ENCODE measurements at regions not wholly inside any gene's neighbourhood (a gene's known extent, or its start where the extent isn't known, plus 50 kb on each side); places are given as distances from the start of the nearest gene placed in this dataset.
"Not testable (repeated sequence)": the region's sequence is repeated elsewhere in the genome, so short reads cannot be mapped to it uniquely, and the experiment has no call there.

DNA sequence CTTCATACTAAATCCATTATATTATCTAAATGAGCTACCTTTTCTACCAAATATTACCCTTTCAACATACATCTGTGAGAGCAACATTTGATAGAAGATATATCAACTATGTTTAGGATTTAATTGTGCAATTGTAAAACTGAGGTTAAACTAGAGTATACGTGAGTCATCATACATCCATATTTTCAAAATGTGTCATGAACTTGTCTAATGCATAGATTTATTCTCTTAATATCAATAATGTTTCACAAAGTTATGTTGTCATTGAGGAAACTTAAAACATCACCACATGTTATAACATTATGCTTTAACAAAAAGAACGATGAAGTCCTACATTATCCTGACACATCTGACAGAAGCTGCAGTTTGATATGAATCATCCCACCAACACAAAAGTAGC lies 645.5 kb upstream of the NOVA1 start:
- H3K4me1 Mint-ChIP-seq = no peaks in the 10 kb centered on the region
- H3K27ac Mint-ChIP-seq = no peak overlapping the region
- no peak overlapping the region for H3K4me3 Mint-ChIP-seq
- DNase-seq (no peak), ATAC-seq (no peak)
- no peaks in the 10 kb centered on the region for H3K27me3 Mint-ChIP-seq
- no peaks in the 10 kb centered on the region for H3K36me3 Mint-ChIP-seq (ENCODE audit: low read depth)
- no peaks in the 10 kb centered on the region for H3K9me3 ChIP-seq (ENCODE audit: control insufficient read depth, low read length, poor library complexity, severe bottlenecking)

DNA sequence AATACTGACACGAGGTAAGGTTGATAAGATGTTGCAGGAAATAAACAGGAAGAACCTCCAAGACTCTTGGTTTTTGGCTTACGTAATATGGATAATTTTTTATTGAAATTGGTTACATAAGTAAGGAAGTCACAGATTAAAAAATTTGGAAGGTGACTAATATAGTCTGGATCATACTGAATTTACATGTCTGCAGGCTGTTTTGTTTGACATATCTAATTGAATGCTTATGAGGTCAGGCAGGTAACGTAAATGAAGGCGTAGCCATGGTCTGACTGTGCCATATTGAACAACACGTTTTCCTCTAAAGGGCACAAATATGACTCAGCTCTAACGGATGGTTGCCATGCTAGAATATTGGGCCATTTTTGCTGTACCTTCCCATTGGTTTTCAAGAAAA lies 648.1 kb upstream of the NOVA1 start:
- Mint-ChIP-seq H3K27me3 (no peaks in the 10 kb centered on the region), H3K36me3 (ENCODE audit: low read depth) (no peaks in the 10 kb centered on the region)
- ATAC-seq = no peak

DNA sequence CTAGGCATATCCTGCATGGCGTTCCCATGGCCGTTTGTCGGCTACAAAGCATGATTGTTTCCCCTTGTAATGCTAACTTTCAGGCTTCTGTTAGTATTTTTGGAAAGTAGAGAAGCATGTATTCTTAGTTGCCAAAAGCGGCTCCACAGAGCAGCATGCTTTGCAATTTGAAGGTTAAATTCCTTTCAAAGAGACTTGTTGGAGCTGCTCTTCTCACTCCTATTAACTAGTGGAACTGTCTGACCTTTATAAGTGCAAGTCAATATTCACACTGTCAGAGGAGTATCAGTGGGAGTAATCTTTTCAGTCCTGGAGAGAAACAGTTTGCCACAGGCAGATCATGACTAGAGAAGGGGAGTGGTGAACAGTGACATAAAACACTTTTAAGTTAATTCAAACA lies 656.1 kb upstream of the NOVA1 start:
- DNase-seq = no peak
- no peak overlapping the region for H3K27ac Mint-ChIP-seq
- ATAC-seq = no peak
- no peak overlapping the region for H3K4me3 Mint-ChIP-seq
- H3K9me3 ChIP-seq (ENCODE audit: control insufficient read depth, low read length, poor library complexity, severe bottlenecking) = peaks cover 3% of the 10 kb centered on the region
- H3K36me3 Mint-ChIP-seq (ENCODE audit: low read depth) = no peaks in the 10 kb centered on the region
- H3K4me1 Mint-ChIP-seq = no peaks in the 10 kb centered on the region
- no peaks in the 10 kb centered on the region for H3K27me3 Mint-ChIP-seq

More for the DNA sequence above, 648.1 kb upstream of the NOVA1 start:
- Mint-ChIP-seq H3K4me1 (no peaks in the 10 kb centered on the region), H3K27ac (no peak overlapping the region), H3K4me3 (no peak overlapping the region)
- H3K9me3 ChIP-seq (ENCODE audit: control insufficient read depth, low read length, poor library complexity, severe bottlenecking) = no peaks in the 10 kb centered on the region
- DNase-seq = no peak

- no peak overlapping the region for H3K4me3 Mint-ChIP-seq
- no peak overlapping the region for H3K27ac Mint-ChIP-seq
- no peaks in the 10 kb centered on the region for H3K4me1 Mint-ChIP-seq
- ATAC-seq (no peak), DNase-seq (no peak)
- H3K36me3 Mint-ChIP-seq (ENCODE audit: low read depth) = no peaks in the 10 kb centered on the region
- H3K27me3 Mint-ChIP-seq = no peaks in the 10 kb centered on the region
- H3K9me3 ChIP-seq (ENCODE audit: control insufficient read depth, low read length, poor library complexity, severe bottlenecking) = peaks cover 3% of the 10 kb centered on the region
Measured at GRCh38 chr14:27256805-27257204, 659.0 kb upstream of the NOVA1 start.

DNA sequence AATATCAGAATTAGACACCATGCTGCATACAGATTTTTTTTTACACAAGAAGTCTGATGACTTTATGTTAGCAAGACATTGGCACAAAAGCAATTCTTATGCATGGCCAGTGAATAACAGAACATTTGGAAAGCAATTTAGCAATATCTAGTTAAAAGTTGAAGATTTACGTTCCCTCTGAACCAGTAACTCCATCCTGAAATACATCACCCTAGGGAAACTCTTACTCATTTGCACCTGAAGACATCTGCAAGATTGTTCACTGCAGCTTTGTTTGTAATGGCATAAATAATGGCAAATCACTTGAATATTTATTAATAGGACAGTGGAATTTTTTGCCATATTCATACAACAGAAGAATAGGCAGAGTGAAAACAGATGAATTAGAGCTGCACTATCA lies 670.0 kb upstream of the NOVA1 start:
- DNase-seq (no peak), ATAC-seq (no peak)
- Mint-ChIP-seq H3K27ac (no peak overlapping the region), H3K4me3 (no peak overlapping the region), H3K4me1 (no peaks in the 10 kb centered on the region), H3K36me3 (ENCODE audit: low read depth) (no peaks in the 10 kb centered on the region), H3K27me3 (no peaks in the 10 kb centered on the region)
- H3K9me3 ChIP-seq (ENCODE audit: control insufficient read depth, low read length, poor library complexity, severe bottlenecking) = no peaks in the 10 kb centered on the region

- H3K4me3 Mint-ChIP-seq = no peak overlapping the region
- ATAC-seq = no peak
- no peaks in the 10 kb centered on the region for H3K36me3 Mint-ChIP-seq (ENCODE audit: low read depth)
- H3K9me3 ChIP-seq (ENCODE audit: control insufficient read depth, low read length, poor library complexity, severe bottlenecking) = no peaks in the 10 kb centered on the region
- no peak overlapping the region for H3K27ac Mint-ChIP-seq
- H3K27me3 Mint-ChIP-seq = no peaks in the 10 kb centered on the region
- DNase-seq = no peak
- H3K4me1 Mint-ChIP-seq = no peaks in the 10 kb centered on the region
Measured at GRCh38 chr14:27270716-27271115, 672.9 kb upstream of the NOVA1 start.

GRCh38 chr14:27278341-27278740 lies 680.5 kb upstream of the NOVA1 start:
- ATAC-seq = no peak
- no peaks in the 10 kb centered on the region for H3K9me3 ChIP-seq (ENCODE audit: control insufficient read depth, low read length, poor library complexity, severe bottlenecking)
- DNase-seq = no peak
- H3K27me3 Mint-ChIP-seq = no peaks in the 10 kb centered on the region
- no peak overlapping the region for H3K4me3 Mint-ChIP-seq
- no peak overlapping the region for H3K27ac Mint-ChIP-seq
- H3K36me3 Mint-ChIP-seq (ENCODE audit: low read depth) = no peaks in the 10 kb centered on the region
- no peaks in the 10 kb centered on the region for H3K4me1 Mint-ChIP-seq

- ATAC-seq (no peak), DNase-seq (no peak)
- Mint-ChIP-seq H3K4me3 (no peak overlapping the region), H3K4me1 (no peaks in the 10 kb centered on the region), H3K27ac (no peak overlapping the region), H3K27me3 (no peaks in the 10 kb centered on the region), H3K36me3 (ENCODE audit: low read depth) (no peaks in the 10 kb centered on the region)
- H3K9me3 ChIP-seq (ENCODE audit: control insufficient read depth, low read length, poor library complexity, severe bottlenecking) = no peaks in the 10 kb centered on the region
Measured at GRCh38 chr14:27305441-27305945, 707.7 kb upstream of the NOVA1 start.

GRCh38 chr14:27312730-27313129 lies 714.9 kb upstream of the NOVA1 start:
- not testable (repeated sequence) for H3K4me3 Mint-ChIP-seq; H3K27me3 Mint-ChIP-seq; H3K4me1 Mint-ChIP-seq; H3K36me3 Mint-ChIP-seq (ENCODE audit: low read depth); H3K27ac Mint-ChIP-seq; ATAC-seq; DNase-seq; H3K9me3 ChIP-seq (ENCODE audit: control insufficient read depth, low read length, poor library complexity, severe bottlenecking)

DNA sequence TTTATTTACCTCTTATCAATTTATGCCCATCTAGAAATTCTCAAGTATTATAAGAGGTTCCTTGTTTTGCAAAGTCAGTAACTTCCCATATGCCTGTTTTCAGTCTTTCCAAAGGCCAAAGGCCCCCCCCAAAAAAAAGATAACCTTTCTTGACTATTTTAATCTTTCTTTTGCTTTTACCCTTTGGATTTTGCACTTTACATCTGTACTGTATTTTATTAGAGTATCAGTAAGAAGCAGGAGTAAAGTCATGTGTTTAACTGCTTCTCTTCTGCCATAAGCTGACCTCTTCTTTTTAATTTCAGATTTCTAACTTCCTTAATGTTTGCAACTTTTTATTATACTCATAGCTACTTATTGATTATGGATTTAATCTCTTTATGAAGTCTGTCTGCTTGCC lies 716.4 kb upstream of the NOVA1 start:
- no peaks in the 10 kb centered on the region for H3K9me3 ChIP-seq (ENCODE audit: control insufficient read depth, low read length, poor library complexity, severe bottlenecking)
- no peak overlapping the region for H3K27ac Mint-ChIP-seq
- no peaks in the 10 kb centered on the region for H3K27me3 Mint-ChIP-seq
- H3K4me1 Mint-ChIP-seq = no peaks in the 10 kb centered on the region
- H3K4me3 Mint-ChIP-seq = no peak overlapping the region
- ATAC-seq = no peak
- no peaks in the 10 kb centered on the region for H3K36me3 Mint-ChIP-seq (ENCODE audit: low read depth)
- DNase-seq = no peak

GRCh38 chr14:27315477-27315876 lies 717.6 kb upstream of the NOVA1 start:
- Mint-ChIP-seq H3K36me3 (ENCODE audit: low read depth) (no peaks in the 10 kb centered on the region), H3K27ac (no peak overlapping the region), H3K4me3 (no peak overlapping the region), H3K27me3 (no peaks in the 10 kb centered on the region), H3K4me1 (no peaks in the 10 kb centered on the region)
- DNase-seq (no peak), ATAC-seq (no peak)
- no peaks in the 10 kb centered on the region for H3K9me3 ChIP-seq (ENCODE audit: control insufficient read depth, low read length, poor library complexity, severe bottlenecking)

GRCh38 chr14:27315947-27316346 lies 718.1 kb upstream of the NOVA1 start:
- Mint-ChIP-seq H3K36me3 (ENCODE audit: low read depth) (no peaks in the 10 kb centered on the region), H3K4me1 (no peaks in the 10 kb centered on the region), H3K27ac (no peak overlapping the region), H3K27me3 (no peaks in the 10 kb centered on the region), H3K4me3 (no peak overlapping the region)
- ATAC-seq = no peak
- DNase-seq = no peak
- H3K9me3 ChIP-seq (ENCODE audit: control insufficient read depth, low read length, poor library complexity, severe bottlenecking) = no peaks in the 10 kb centered on the region

DNA sequence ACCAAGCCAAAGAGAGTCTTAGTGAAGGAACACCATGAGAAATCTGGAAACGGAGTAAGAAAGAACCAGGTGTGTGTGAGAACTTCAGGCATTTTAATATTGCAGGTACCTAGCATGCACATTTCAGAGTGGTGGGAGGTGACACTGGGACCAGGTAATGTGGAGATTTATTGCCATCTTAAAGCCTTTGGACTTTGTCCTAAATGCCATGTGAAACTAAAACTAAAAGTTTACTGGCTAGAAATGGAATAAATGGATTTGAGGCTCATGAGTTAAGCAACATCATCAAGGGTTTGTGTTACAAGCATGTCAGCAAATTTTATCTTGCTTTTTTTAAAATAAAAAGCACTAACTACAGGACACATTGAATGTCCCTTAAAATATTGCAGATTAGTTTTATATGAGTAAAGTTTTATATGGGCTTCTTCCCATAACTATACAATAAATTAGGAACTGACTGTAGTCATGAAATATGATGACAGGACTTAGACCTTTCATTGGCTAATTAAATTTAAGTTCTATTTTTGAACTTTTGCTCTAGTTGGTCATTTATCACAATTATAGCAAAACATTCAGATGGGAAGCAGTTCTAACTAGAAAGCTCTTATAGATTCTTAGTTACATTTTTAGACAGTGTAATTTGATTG lies 721.1 kb upstream of the NOVA1 start:
- H3K4me1 Mint-ChIP-seq = no peaks in the 10 kb centered on the region
- no peaks in the 10 kb centered on the region for H3K9me3 ChIP-seq (ENCODE audit: control insufficient read depth, low read length, poor library complexity, severe bottlenecking)
- no peaks in the 10 kb centered on the region for H3K27me3 Mint-ChIP-seq
- DNase-seq (no peak), ATAC-seq (no peak)
- H3K27ac Mint-ChIP-seq = no peak overlapping the region
- H3K36me3 Mint-ChIP-seq (ENCODE audit: low read depth) = no peaks in the 10 kb centered on the region
- H3K4me3 Mint-ChIP-seq = no peak overlapping the region

DNA sequence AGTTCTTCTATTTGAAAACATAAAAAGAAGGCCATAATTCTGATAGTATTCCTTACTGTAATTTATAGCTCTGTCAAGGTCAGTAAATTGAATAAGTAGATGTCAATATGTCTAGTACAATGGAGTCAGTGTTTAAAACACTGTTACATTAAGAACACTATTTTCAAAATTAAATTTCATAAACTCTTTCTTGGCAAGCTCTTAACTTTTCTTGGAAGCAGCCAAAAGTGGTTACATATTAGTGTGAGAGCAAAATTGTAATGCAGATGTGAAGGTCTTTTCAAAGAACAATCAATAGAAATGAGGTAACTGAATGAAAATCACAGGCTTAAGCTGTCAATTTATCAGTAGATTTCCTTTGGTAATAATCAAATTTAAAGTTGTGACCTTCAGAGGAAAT lies 722.4 kb upstream of the NOVA1 start:
- Mint-ChIP-seq H3K4me1 (no peaks in the 10 kb centered on the region), H3K36me3 (ENCODE audit: low read depth) (no peaks in the 10 kb centered on the region), H3K4me3 (no peak overlapping the region), H3K27me3 (no peaks in the 10 kb centered on the region), H3K27ac (no peak overlapping the region)
- DNase-seq (no peak), ATAC-seq (no peak)
- H3K9me3 ChIP-seq (ENCODE audit: control insufficient read depth, low read length, poor library complexity, severe bottlenecking) = no peaks in the 10 kb centered on the region

Measured in T-helper 17 cell (primary cell).